IMR-90 (cell line): ENCODE measurements at regions not wholly inside any gene's neighbourhood (a gene's known extent, or its start where the extent isn't known, plus 50 kb on each side); places are given as distances from the start of the nearest gene placed in this dataset.

Experiments used
- ATAC-seq: fragments of 200-7000 bp; cut with Tn5 transposase; 2 replicates; pipeline ENCODE4 v1.9.1; 2020; ENCODE audit warnings: low read depth, mild to moderate bottlenecking, moderate library complexity
- BruUV-seq: library from RNA; stranded (reverse); fragments of 400-500 nt; replicated peaks from 2 replicates; lab custom pipeline; 2021; lab: Mats Ljungman, UMichigan
- CTCF ChIA-PET: fragments of 300-600 bp; formaldehyde crosslinking; extraction: SDS; loops from one replicate; lab custom pipeline; 2021; ENCODE audit warnings: antibody characterized with exemption; lab: Yijun Ruan, JAX
- POLR2A ChIA-PET: fragments of 300-600 bp; sonication (Branson Sonifier 250); formaldehyde crosslinking; loops from one replicate; lab custom pipeline; 2022; ENCODE audit warnings: antibody characterized with exemption; ENCODE audit not compliant: unreplicated experiment; lab: Charles Lee
- DNase-seq: peaks from one replicate; pipeline ENCODE4 v3.0.0; 2013
- H2AFZ ChIP-seq: replicated peaks from 2 replicates; pipeline ENCODE3; 2013; ENCODE audit warnings: low read length, mild to moderate bottlenecking; ENCODE audit not compliant: poor library complexity
- H2AK5ac ChIP-seq: 2 replicates; pipeline ENCODE4 v1.6.1; 2013; ENCODE audit warnings: low read depth, low read length, inconsistent platforms
- H2AK9ac ChIP-seq: replicated peaks from 2 replicates; pipeline ENCODE3; 2013; ENCODE audit warnings: mild to moderate bottlenecking, low read depth, low read length, moderate library complexity; ENCODE audit not compliant: poor library complexity
- H2BK120ac ChIP-seq: 2 replicates; pipeline ENCODE4 v1.6.1; 2013; ENCODE audit warnings: low read depth, low read length, inconsistent platforms
- H2BK15ac ChIP-seq: 3 replicates; pipeline ENCODE4 v1.6.1; 2013; ENCODE audit warnings: low read depth, low read length, inconsistent platforms
- H2BK20ac ChIP-seq: 2 replicates; pipeline ENCODE4 v1.6.1; 2013; ENCODE audit warnings: low read depth, mild to moderate bottlenecking, inconsistent platforms, low read length, moderate library complexity
- H2BK5ac ChIP-seq: 2 replicates; pipeline ENCODE4 v1.6.1; 2013; ENCODE audit warnings: mild to moderate bottlenecking, low read depth, low read length, inconsistent platforms; ENCODE audit not compliant: poor library complexity, severe bottlenecking
- H3K14ac ChIP-seq: replicated peaks from 2 replicates; pipeline ENCODE4 v1.6.1; 2013; ENCODE audit warnings: low read depth, low read length, inconsistent platforms
- H3K18ac ChIP-seq: 2 replicates; pipeline ENCODE4 v1.6.1; 2013; ENCODE audit warnings: low read depth, low read length, control low read depth
- H3K23ac ChIP-seq: 2 replicates; pipeline ENCODE4 v1.6.1; 2013; ENCODE audit warnings: low read depth, low read length, inconsistent platforms
- H3K27ac ChIP-seq: 2 replicates; pipeline ENCODE4 v1.5.1; 2013; ENCODE audit warnings: mild to moderate bottlenecking, control low read depth, low read length; ENCODE audit not compliant: insufficient read depth
- H3K27me3 ChIP-seq: 2 replicates; pipeline ENCODE4 v1.6.1; 2013; ENCODE audit warnings: low read length; ENCODE audit not compliant: control insufficient read depth, insufficient read depth
- H3K36me3 ChIP-seq: 2 replicates; pipeline ENCODE4 v1.6.1; 2013; ENCODE audit warnings: low read length, mixed read lengths; ENCODE audit not compliant: control insufficient read depth, insufficient read depth
- H3K4ac ChIP-seq: 2 replicates; pipeline ENCODE4 v1.6.1; 2013; ENCODE audit warnings: low read depth, low read length, inconsistent platforms
- H3K4me1 ChIP-seq: 2 replicates; pipeline ENCODE4 v1.6.1; 2013; ENCODE audit warnings: low read length, mixed read lengths; ENCODE audit not compliant: control insufficient read depth, insufficient read depth
- H3K4me2 ChIP-seq: 2 replicates; pipeline ENCODE4 v1.6.1; 2013; ENCODE audit warnings: low read depth, mild to moderate bottlenecking, control low read depth, low read length, moderate library complexity
- H3K4me3 ChIP-seq: 2 replicates; pipeline ENCODE4 v1.5.1; 2013; ENCODE audit warnings: low read depth, mild to moderate bottlenecking, control low read depth, low read length, moderate library complexity; ENCODE audit not compliant: insufficient read depth
- H3K56ac ChIP-seq: 2 replicates; pipeline ENCODE4 v1.6.1; 2013; ENCODE audit warnings: low read length, inconsistent platforms; ENCODE audit not compliant: insufficient read depth; ENCODE audit errors: extremely low read depth
- H3K79me1 ChIP-seq, 2 experiments: 2 replicates each; pipeline ENCODE4 v1.6.1; 2013; ENCODE audit warnings: low read length in 2 of 2, inconsistent platforms in 1 of 2, low read depth in 1 of 2
- H3K9ac ChIP-seq: 2 replicates; pipeline ENCODE4 v1.6.1; 2013; ENCODE audit warnings: low read depth, low read length, control low read depth
- H3K9me1 ChIP-seq: 2 replicates; pipeline ENCODE4 v1.6.1; 2013; ENCODE audit warnings: low read length, inconsistent platforms; ENCODE audit not compliant: insufficient read depth
- H3K9me3 ChIP-seq: 2 replicates; pipeline ENCODE4 v1.6.1; 2013; ENCODE audit warnings: low read length; ENCODE audit not compliant: control insufficient read depth, insufficient read depth
- H4K20me1 ChIP-seq: 2 replicates; pipeline ENCODE4 v1.6.1; 2013; ENCODE audit warnings: low read length, inconsistent platforms; ENCODE audit not compliant: insufficient read depth
- H4K5ac ChIP-seq: 2 replicates; pipeline ENCODE4 v1.6.1; 2013; ENCODE audit warnings: mild to moderate bottlenecking, low read depth, low read length, control low read depth
- H4K8ac ChIP-seq, 2 experiments: 2 replicates each; pipeline ENCODE4 v1.6.1; 2013; ENCODE audit warnings: low read depth in 2 of 2, low read length in 2 of 2, control low read depth in 1 of 2, inconsistent platforms in 1 of 2
- H4K91ac ChIP-seq: 2 replicates; pipeline ENCODE4 v1.6.1; 2013; ENCODE audit warnings: low read depth, low read length, inconsistent platforms; ENCODE audit not compliant: insufficient read depth
- BHLHE40 ChIP-seq: fragments of 150-350 bp; IDR thresholded peaks from 2 replicates; pipeline ENCODE4 v1.6.1; 2016; ENCODE audit warnings: mild to moderate bottlenecking, low read depth, low read length
- CHD1 ChIP-seq: IDR thresholded peaks from 2 replicates; pipeline ENCODE4 v1.6.1; 2012; ENCODE audit warnings: low read depth, low read length, improper control_type of control experiment
- CTCF ChIP-seq: conservative IDR thresholded peaks from 2 replicates; pipeline ENCODE4 v1.5.1; 2012; ENCODE audit warnings: mild to moderate bottlenecking, low read depth, low read length, improper control_type of control experiment
- ELK1 ChIP-seq: fragments of 150-350 bp; IDR thresholded peaks from 2 replicates; pipeline ENCODE4 v1.6.1; 2016; ENCODE audit warnings: low read depth, mild to moderate bottlenecking, low read length, moderate library complexity, borderline replicate concordance
- FOS ChIP-seq: fragments of 150-350 bp; IDR thresholded peaks from 2 replicates; pipeline ENCODE4 v1.6.1; 2016; ENCODE audit warnings: low read depth, low read length
- MAFK ChIP-seq: IDR thresholded peaks from 2 replicates; pipeline ENCODE4 v1.6.1; 2012; ENCODE audit warnings: low read depth, low read length, improper control_type of control experiment
- MAZ ChIP-seq: IDR thresholded peaks from 2 replicates; pipeline ENCODE4 v1.6.1; 2012; ENCODE audit warnings: low read depth, mild to moderate bottlenecking, low read length, improper control_type of control experiment, moderate library complexity, borderline replicate concordance
- MXI1 ChIP-seq: IDR thresholded peaks from 2 replicates; pipeline ENCODE4 v1.6.1; 2012; ENCODE audit warnings: low read depth, mild to moderate bottlenecking, low read length, moderate library complexity, borderline replicate concordance
- NFE2L2 ChIP-seq: fragments of 150-350 bp; IDR thresholded peaks from 2 replicates; pipeline ENCODE4 v1.6.1; 2016; ENCODE audit warnings: low read depth, mild to moderate bottlenecking, low read length
- POLR2A ChIP-seq: IDR thresholded peaks from 2 replicates; pipeline ENCODE4 v1.6.1; 2012; ENCODE audit warnings: mild to moderate bottlenecking, low read depth, low read length
- RAD21 ChIP-seq: IDR thresholded peaks from 2 replicates; pipeline ENCODE4 v1.6.1; 2012; ENCODE audit warnings: low read length, improper control_type of control experiment
- RCOR1 ChIP-seq: IDR thresholded peaks from 2 replicates; pipeline ENCODE4 v1.6.1; 2012; ENCODE audit warnings: mild to moderate bottlenecking, low read length, improper control_type of control experiment; ENCODE audit not compliant: insufficient replicate concordance
- RFX5 ChIP-seq: IDR thresholded peaks from 2 replicates; pipeline ENCODE4 v1.8.0; 2012; ENCODE audit warnings: low read depth, mild to moderate bottlenecking, low read length, moderate library complexity
- SMC3 ChIP-seq: fragments of 150-350 bp; IDR thresholded peaks from 2 replicates; pipeline ENCODE4 v1.6.1; 2016; ENCODE audit warnings: low read depth, mild to moderate bottlenecking, antibody characterized with exemption, low read length, moderate library complexity
- WGBS, 2 experiments: methylation state at CpG; one replicate each; pipeline versions ENCODE4 v1.1.5 to v1.1.7; 2013; ENCODE audit warnings: missing lambda C conversion rate in 2 of 2; ENCODE audit not compliant: insufficient read length in 1 of 2; ENCODE audit errors: extremely low coverage in 2 of 2; 5-methylcytosine and 5-hydroxymethylcytosine counted together
- dilution Hi-C: fragments of 300-500 bp; cut with HindIII; formaldehyde crosslinking; loops from one replicate; pipeline ENCODE4 v1.14.3; 2018; ENCODE audit warnings: low sequenced_read_pairs; ENCODE audit not compliant: unreplicated experiment
- in situ Hi-C: fragments of 300-500 bp; cut with MboI; formaldehyde crosslinking; loops from 3 replicates; pipeline ENCODE4 v1.14.3; 2019; ENCODE audit warnings: low sequenced_read_pairs, inconsistent platforms, mixed read lengths
- intact Hi-C: fragments of 100-400 bp; cut with micrococcal nuclease; formaldehyde crosslinking; loops from 2 replicates; pipeline ENCODE4 v1.10.0; 2022
- TF ChIP-seq, protein P1 (sequence below): fragments of 150-350 bp; IDR thresholded peaks from 2 replicates; pipeline ENCODE4 v1.6.1; 2017; ENCODE audit warnings: mild to moderate bottlenecking, antibody characterized with exemption, low read length, low read depth

GRCh38 chrX:7252013-7252610 lies 104.2 kb upstream of the PUDP start:
- H3K27ac ChIP-seq: no peak overlapping the region
- WGBS, 2 experiments: no CpG with 5 or more reads among the region's 5 CpGs
- H3K4ac ChIP-seq: no peak overlapping the region
- no peak overlapping the region for H4K5ac ChIP-seq
- H3K79me1 ChIP-seq: no peaks in the 10 kb centered on the region
- no peak overlapping the region for H3K4me3 ChIP-seq
- no peak overlapping the region for H3K18ac ChIP-seq
- no peak overlapping the region for H4K91ac ChIP-seq
- H3K9ac ChIP-seq: no peak overlapping the region
- H2BK15ac ChIP-seq: no peak overlapping the region
- ChIA-PET CTCF (no interaction called here), POLR2A (no interaction called here)
- no peak overlapping the region for H2AK9ac ChIP-seq
- intact Hi-C loops (no loop called here), in situ Hi-C loops (no loop called here), dilution Hi-C loops (no loop called here)
- H3K36me3 ChIP-seq: no peaks in the 10 kb centered on the region
- no peak overlapping the region for H4K8ac ChIP-seq
- no peak overlapping the region for H2BK120ac ChIP-seq
- H3K9me1 ChIP-seq: no peaks in the 10 kb centered on the region
- H3K4me1 ChIP-seq: no peaks in the 10 kb centered on the region
- H3K56ac ChIP-seq: no peak overlapping the region
- H2BK20ac ChIP-seq: no peak overlapping the region
- no peak overlapping the region for H2AK5ac ChIP-seq
- no peak overlapping the region for H3K23ac ChIP-seq
- DNase-seq (no peak), ATAC-seq (no peak)
- no peaks in the 10 kb centered on the region for H3K27me3 ChIP-seq
- no peaks in the 10 kb centered on the region for H4K20me1 ChIP-seq
- peaks cover 6% of the 10 kb centered on the region; the same call in 1 of the 2 replicates for H3K9me3 ChIP-seq
- no peak overlapping the region for H3K14ac ChIP-seq
- no TSS peak for BruUV-seq
- H2AFZ ChIP-seq: peak overlapping the region; percentile 21
- TF ChIP-seq RAD21 (no peak), CTCF (no peak), CHD1 (no peak), FOS (no peak), ELK1 (no peak), BHLHE40 (no peak), MAZ (no peak), SMC3 (no peak), NFE2L2 (no peak), RFX5 (no peak), MXI1 (no peak), MAFK (no peak), POLR2A (no peak), RCOR1 (no peak)
- TF ChIP-seq, protein P1, sequence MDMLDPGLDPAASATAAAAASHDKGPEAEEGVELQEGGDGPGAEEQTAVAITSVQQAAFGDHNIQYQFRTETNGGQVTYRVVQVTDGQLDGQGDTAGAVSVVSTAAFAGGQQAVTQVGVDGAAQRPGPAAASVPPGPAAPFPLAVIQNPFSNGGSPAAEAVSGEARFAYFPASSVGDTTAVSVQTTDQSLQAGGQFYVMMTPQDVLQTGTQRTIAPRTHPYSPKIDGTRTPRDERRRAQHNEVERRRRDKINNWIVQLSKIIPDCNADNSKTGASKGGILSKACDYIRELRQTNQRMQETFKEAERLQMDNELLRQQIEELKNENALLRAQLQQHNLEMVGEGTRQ: no peak
- H3K4me2 ChIP-seq: no peak overlapping the region
- H2BK5ac ChIP-seq: no peak overlapping the region
